ENCODE measurements at regions not wholly inside any gene's neighbourhood (a gene's known extent, or its start where the extent isn't known, plus 50 kb on each side); places are given as distances from the start of the nearest gene placed in this dataset.

- no peaks in the 10 kb centered on the region for H3K9me3 ChIP-seq (ENCODE audit: low read depth)
- no peaks in the 10 kb centered on the region for H3K4me1 ChIP-seq
- no peak for DNase-seq (ENCODE audit: low spot score)
- Mint-ChIP-seq H3K9me3 (peaks cover 3% of the 10 kb centered on the region), H3K27ac (no peak overlapping the region), H3K36me3 (no peaks in the 10 kb centered on the region), H3K27me3 (ENCODE audit: insufficient read depth, low read depth) (peaks cover 2% of the 10 kb centered on the region), H3K4me3 (no peak overlapping the region), H3K4me1 (no peaks in the 10 kb centered on the region)
- no peaks in the 10 kb centered on the region for H4K20me1 ChIP-seq (ENCODE audit: low read depth)
- no peak overlapping the region for H3K4me2 ChIP-seq
- H3K79me2 ChIP-seq (ENCODE audit: low read depth): no peaks in the 10 kb centered on the region
- H3K36me3 ChIP-seq: no peaks in the 10 kb centered on the region
- H2AFZ ChIP-seq (replicated peaks): no peak overlapping the region
- TF ChIP-seq, protein P1, sequence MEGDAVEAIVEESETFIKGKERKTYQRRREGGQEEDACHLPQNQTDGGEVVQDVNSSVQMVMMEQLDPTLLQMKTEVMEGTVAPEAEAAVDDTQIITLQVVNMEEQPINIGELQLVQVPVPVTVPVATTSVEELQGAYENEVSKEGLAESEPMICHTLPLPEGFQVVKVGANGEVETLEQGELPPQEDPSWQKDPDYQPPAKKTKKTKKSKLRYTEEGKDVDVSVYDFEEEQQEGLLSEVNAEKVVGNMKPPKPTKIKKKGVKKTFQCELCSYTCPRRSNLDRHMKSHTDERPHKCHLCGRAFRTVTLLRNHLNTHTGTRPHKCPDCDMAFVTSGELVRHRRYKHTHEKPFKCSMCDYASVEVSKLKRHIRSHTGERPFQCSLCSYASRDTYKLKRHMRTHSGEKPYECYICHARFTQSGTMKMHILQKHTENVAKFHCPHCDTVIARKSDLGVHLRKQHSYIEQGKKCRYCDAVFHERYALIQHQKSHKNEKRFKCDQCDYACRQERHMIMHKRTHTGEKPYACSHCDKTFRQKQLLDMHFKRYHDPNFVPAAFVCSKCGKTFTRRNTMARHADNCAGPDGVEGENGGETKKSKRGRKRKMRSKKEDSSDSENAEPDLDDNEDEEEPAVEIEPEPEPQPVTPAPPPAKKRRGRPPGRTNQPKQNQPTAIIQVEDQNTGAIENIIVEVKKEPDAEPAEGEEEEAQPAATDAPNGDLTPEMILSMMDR (IDR thresholded peaks at IDR 0.05): no peak
- TF ChIP-seq EZH2phosphoT487 (IDR thresholded peaks at IDR 0.05): no peak
- TF ChIP-seq EZH2 (IDR thresholded peaks at IDR 0.05): no peak
- no peaks in the 10 kb centered on the region for H3K27me3 ChIP-seq
- H3K4me3 ChIP-seq: no peak overlapping the region
- H3K27ac ChIP-seq: no peak overlapping the region
- no peak overlapping the region for H3K9ac ChIP-seq
- H3F3A ChIP-seq (ENCODE audit: low read depth): no peaks in the 10 kb centered on the region
These were observed 1260.9 kb upstream of the C9orf72 start for GRCh38 chr9:28834156-28834555.

DNA sequence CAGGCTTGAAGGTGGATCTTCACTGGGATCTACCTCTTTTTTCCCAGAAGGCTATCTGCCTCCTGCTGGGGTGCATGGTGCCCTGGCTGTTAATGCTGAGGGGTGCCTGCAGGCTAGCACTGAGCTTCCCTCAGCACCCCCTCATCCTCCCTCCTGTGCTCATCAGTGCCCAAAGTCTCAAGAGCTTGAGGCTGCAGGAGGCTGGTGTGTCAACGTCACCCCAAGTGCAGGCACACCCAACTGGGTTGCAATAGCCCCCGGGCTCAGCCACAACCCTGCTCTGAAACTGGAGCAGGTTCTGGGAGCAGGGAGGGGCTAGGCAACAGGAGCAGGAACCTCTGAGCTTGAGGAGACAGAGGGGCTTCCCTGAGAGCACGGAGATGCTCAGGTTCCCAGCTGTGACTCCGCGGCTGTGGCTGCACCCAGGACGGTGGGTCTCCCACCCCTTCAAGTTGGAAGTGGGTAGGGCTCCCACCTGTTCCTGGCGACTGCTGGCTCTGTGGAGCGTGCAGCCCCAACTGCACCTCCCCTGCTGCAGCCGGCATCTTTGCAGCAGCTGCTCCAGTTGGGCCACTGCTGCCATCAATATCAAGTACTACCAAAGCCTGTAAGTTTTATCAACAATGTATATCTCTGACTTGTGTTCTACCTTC is 1266.6 kb upstream of the C9orf72 start:
- H3K36me3 ChIP-seq: no peaks in the 10 kb centered on the region
- H3F3A ChIP-seq (ENCODE audit: low read depth): no peaks in the 10 kb centered on the region
- no peaks in the 10 kb centered on the region for H3K9me3 ChIP-seq (ENCODE audit: low read depth)
- Mint-ChIP-seq H3K27me3 (ENCODE audit: insufficient read depth, low read depth) (no peaks in the 10 kb centered on the region), H3K36me3 (peaks cover 2% of the 10 kb centered on the region), H3K9me3 (peaks cover 3% of the 10 kb centered on the region), H3K4me3 (no peak overlapping the region), H3K27ac (no peak overlapping the region), H3K4me1 (no peaks in the 10 kb centered on the region)
- H3K9ac ChIP-seq: no peak overlapping the region
- no peaks in the 10 kb centered on the region for H3K79me2 ChIP-seq (ENCODE audit: low read depth)
- no peak overlapping the region for H2AFZ ChIP-seq (replicated peaks)
- H3K27me3 ChIP-seq: no peaks in the 10 kb centered on the region
- no peaks in the 10 kb centered on the region for H4K20me1 ChIP-seq (ENCODE audit: low read depth)
- H3K4me1 ChIP-seq: no peaks in the 10 kb centered on the region
- H3K27ac ChIP-seq: no peak overlapping the region
- no peak overlapping the region for H3K4me2 ChIP-seq
- H3K4me3 ChIP-seq: no peak overlapping the region
- DNase-seq (ENCODE audit: low spot score): no peak
- TF ChIP-seq EZH2phosphoT487 (IDR thresholded peaks at IDR 0.05) (no peak), EZH2 (IDR thresholded peaks at IDR 0.05) (no peak)
- TF ChIP-seq, protein P1 (IDR thresholded peaks at IDR 0.05): no peak

DNA sequence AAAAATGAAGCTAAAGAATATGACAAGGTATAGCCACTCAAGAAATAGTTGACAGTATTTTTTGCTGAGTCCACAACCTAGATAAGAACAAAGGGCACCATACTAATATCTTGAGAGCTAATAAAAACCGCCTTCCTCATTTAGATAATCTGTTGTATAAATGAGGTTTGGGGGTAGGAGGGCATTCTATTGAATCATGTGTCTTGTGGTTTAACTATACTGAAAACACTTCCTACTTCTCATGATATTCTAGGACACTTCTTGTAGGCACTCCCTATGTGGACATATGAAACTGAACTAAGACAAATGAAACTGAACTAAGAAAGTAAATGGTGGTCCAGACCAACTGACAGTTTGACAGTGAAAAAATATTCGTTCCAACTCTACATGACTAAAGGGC is 1268.5 kb upstream of the C9orf72 start:
- no peak overlapping the region for H3K4me3 ChIP-seq
- H3K9me3 ChIP-seq (ENCODE audit: low read depth): no peaks in the 10 kb centered on the region
- no peak overlapping the region for H3K27ac ChIP-seq
- H3K4me1 Mint-ChIP-seq: no peaks in the 10 kb centered on the region
- peaks cover 2% of the 10 kb centered on the region for H3K36me3 Mint-ChIP-seq
- no peaks in the 10 kb centered on the region for H3K27me3 Mint-ChIP-seq (ENCODE audit: insufficient read depth, low read depth)
- DNase-seq (ENCODE audit: low spot score): no peak
- no peaks in the 10 kb centered on the region for H3K27me3 ChIP-seq
- TF ChIP-seq EZH2 (IDR thresholded peaks at IDR 0.05) (no peak), EZH2phosphoT487 (IDR thresholded peaks at IDR 0.05) (no peak)
- TF ChIP-seq, protein P1 (IDR thresholded peaks at IDR 0.05): no peak
- H3K4me2 ChIP-seq: no peak overlapping the region
- H2AFZ ChIP-seq (replicated peaks): no peak overlapping the region
- H3K36me3 ChIP-seq: no peaks in the 10 kb centered on the region
- H3K4me1 ChIP-seq: no peaks in the 10 kb centered on the region
- no peaks in the 10 kb centered on the region for H4K20me1 ChIP-seq (ENCODE audit: low read depth)
- H3K9ac ChIP-seq: no peak overlapping the region
- H3K79me2 ChIP-seq (ENCODE audit: low read depth): no peaks in the 10 kb centered on the region
- H3K27ac Mint-ChIP-seq: no peak overlapping the region
- H3F3A ChIP-seq (ENCODE audit: low read depth): no peaks in the 10 kb centered on the region
- H3K4me3 Mint-ChIP-seq: no peak overlapping the region
- peaks cover 3% of the 10 kb centered on the region for H3K9me3 Mint-ChIP-seq

Measured in neural progenitor cell (in vitro differentiated cells).